ENCODE measurements at regions not wholly inside any gene's neighbourhood (a gene's known extent, or its start where the extent isn't known, plus 50 kb on each side); places are given as distances from the start of the nearest gene placed in this dataset.

GRCh38 chr3:107899990-107900651, 190.7 kb downstream of the CD47 start:
- TF ChIP-seq POLR2A (IDR thresholded peaks at IDR 0.05; ENCODE audit: low read depth, low read length) (no peak), POLR2AphosphoS5 (IDR thresholded peaks at IDR 0.05; ENCODE audit: low read depth, low read length) (no peak)
